ENCODE measurements at regions not wholly inside any gene's neighbourhood (a gene's known extent, or its start where the extent isn't known, plus 50 kb on each side); places are given as distances from the start of the nearest gene placed in this dataset.

DNA sequence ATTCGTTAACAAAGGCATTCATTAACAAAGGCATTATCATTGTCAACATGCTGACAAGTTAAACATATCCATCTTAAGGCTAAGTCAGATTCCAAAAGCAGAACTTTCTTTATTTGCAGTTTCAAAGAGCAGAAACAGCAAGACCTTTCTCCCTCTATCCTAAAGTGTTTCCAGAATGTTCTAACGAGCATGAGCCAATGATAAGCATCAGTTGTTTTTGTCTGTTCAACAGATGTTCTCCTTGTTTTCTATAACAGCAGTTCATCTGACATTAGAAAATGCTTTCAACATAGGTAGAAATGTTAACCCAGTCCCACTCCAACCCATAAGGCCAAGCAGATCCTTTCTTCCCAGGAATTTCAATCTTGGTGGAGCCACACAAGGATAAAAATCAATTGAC is 77.6 kb upstream of the POMGNT2 start:
- intact Hi-C loops (cut with micrococcal nuclease): loop anchor here (5.0 kb wide), 1 partner anchor 439 kb away; the partner anchor contains the start of gene ANO10

DNA sequence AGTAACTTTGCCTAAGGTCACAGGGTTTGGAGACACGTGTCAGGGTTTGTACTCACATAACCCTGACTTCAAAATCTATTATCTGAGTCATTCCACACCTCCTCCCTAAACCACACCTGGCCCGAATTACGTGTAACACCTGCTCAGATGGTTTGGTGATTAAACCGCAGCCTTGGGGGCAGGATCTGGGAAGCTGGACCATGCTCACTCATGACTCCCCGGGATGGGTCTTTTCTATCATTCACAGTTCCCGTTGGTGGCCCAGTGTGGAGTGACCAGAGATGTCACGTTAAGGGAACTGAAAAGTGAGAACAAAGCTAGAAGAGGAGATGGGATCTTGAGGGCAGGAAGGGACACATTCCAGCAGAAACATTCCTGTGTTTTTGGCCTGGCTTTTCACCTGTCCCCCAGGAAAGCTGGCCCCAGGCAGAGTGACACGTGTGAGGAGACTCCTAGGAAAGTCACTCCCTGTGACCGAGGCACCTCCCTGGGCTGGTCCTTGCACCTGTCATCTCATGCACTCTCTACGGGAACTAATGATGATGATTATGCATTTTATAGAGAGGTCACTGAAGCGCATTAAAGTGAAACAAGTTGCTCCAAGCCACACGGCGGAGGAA is 75.4 kb upstream of the POMGNT2 start:
- intact Hi-C loops (cut with micrococcal nuclease): loop anchor here (1.0 to 5.0 kb wide), 5 partner anchors 42 to 441 kb away; partner anchors contain the start of genes ANO10 and SNRK

DNA sequence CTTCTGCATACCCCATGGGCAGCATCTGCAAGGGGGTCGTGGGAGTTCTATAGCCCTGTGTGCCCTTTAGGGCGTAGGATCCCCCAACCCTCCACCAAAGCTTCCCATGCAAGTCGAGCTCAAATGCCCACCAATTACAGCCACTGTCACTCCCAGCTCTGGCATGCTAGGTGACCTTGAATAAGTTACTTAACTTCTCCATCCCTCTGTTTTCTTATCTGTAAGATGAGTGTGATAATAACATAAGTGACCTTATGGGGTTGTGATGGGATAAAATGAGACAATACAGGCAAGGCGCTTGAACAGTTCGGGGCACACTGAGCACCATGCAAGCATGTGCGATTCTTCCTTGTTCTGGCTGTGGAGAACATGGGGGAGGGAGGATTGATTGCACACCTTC is 74.8 kb upstream of the POMGNT2 start:
- intact Hi-C loops (cut with micrococcal nuclease): loop anchor here (1.0 to 5.0 kb wide), 8 partner anchors 14 to 442 kb away; partner anchors contain the start of genes ANO10 and SNRK

DNA sequence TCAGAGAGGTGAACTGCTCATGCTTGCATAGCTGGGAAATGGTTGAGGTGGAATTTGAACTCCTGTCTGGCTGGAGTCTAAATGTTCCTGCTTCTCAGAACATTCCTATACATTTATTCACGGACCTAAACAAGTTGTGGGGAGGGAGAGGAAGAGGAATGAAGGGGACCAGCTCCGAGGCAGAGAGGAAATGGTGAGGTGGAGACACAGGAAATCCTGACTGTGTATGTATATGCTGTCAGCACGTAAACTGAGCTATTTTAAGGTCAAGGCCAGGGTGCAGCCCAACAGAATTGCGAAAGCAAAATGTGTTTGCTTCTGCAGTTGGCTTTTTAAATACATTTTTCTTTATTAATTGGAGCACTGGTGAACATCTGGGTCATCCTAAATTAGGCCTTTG is 74.1 kb upstream of the POMGNT2 start:
- intact Hi-C loops (cut with micrococcal nuclease): loop anchor here (1.0 to 5.0 kb wide), 6 partner anchors 14 to 442 kb away; partner anchors contain the start of genes ANO10 and SNRK

DNA sequence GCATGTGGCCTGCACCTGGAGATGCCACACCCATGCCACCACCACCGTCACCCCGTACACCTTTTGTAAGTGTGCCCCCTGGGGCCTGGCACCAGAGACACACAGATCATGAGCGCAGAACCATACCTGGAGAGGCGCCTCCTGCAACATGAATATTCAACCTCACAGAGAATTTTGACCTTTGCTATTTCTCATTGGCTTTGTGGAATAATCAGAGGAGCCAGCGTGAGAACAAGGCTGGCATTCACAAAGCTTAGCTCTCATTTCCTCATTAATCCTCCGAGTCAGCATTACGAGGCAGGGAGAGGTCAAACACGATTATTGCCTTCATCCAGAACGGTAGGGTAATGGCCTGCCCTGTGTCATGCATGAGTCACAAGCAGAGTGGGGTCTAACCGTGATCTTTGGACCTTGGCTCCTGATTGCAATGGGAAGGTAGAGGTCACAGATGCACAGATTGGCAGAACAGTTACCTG is 73.0 kb upstream of the POMGNT2 start:
- intact Hi-C loops (cut with micrococcal nuclease): loop anchor here (1.0 kb wide), 1 partner anchor 199 kb away; no protein-coding TSS in a partner anchor

DNA sequence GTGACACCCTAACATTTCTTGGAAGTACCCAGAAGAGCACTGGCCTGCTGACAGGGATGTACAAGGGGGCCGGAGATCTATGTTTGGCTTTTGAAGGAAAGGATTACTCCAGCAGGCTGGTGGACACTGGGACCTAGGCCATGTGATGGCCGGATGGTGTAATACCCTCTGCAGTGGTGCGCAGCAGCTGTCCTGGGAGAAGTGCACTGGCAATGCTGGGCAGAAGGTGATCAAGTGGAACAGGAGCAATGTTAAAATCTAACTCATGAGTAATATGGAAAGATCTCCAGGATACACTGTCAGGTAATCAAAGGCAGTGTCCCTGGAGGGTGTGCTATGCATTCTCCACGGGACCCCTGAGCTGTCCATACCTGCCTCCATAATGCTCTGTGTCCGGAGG is 71.2 kb upstream of the POMGNT2 start:
- intact Hi-C loops (cut with micrococcal nuclease): no loop called here

DNA sequence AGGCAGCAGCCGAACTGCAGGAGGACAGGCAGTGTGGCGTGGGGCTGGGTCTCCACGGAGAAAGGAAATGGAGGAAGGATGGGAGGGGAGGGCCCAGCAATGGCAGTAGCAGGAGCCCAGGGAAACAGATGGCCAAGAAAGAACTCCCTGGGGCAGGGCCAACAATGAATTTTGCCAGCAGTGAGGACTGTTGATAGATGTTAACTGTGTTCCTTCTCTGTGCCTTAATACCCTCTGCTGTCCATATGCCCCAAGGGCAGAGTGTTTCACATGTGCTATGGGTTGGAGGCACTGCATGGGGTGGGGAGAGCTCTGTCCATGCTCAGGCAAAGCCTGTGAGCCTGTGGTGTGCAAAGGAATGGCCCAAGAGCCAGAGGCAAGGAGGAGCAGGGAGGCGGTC is 70.8 kb upstream of the POMGNT2 start:
- intact Hi-C loops (cut with micrococcal nuclease): no loop called here

DNA sequence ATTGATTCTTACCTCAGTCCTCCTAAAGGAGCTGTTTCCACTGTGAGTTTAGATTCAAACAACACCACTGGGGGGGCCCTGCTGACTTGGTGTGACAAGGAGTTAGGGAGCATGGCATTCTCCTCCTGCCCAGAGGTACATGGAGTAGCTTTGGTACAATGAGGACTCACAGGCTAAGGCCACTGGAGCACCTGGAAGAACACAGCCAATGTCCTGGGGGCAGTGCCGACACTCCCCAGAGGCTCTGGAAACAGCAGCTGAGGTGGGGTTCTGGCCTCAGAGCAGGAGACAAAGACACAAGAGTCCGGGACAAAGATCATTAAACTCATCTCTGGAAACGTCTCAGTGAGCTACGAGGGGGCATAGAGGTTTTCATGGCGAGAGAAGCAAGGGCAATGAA is 69.7 kb upstream of the POMGNT2 start:
- intact Hi-C loops (cut with micrococcal nuclease): no loop called here

DNA sequence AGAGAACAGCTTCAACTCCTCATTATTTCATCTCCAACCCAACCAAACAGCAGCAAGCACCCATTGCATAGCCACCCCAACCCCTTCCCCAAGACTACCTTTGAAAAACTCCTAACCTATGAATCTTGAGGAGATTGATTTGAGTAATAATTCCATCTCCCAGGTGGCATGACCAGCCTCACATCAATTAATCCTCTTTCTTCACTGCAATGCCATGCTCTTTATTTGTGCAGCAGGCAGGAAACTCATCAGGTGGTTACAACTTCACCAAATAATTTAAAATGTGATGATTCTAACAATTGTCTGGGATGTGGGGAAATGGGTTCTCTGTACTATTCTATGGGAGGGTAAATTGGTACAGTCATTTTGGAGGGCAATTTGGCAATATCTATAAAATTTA is 68.1 kb upstream of the POMGNT2 start:
- intact Hi-C loops (cut with micrococcal nuclease): no loop called here

DNA sequence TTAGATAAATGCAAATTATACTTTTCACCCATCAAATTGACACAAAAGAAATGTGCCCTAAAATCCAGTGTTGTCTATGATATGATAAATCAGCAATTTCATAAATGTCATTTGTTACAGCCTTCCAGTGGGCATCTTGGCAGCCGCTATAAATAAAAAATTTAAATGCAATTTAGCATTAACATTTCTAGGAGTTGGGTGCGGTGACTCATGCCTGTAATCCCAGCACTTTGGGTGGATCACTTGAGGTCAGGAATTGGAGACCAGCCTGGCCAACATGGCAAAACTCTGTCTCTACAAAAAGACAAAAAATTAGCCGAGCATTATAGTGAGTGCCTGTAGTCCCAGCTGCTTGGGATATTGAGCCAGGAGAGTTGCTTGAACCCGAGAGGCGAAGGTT is 65.9 kb upstream of the POMGNT2 start:
- intact Hi-C loops (cut with micrococcal nuclease): no loop called here

DNA sequence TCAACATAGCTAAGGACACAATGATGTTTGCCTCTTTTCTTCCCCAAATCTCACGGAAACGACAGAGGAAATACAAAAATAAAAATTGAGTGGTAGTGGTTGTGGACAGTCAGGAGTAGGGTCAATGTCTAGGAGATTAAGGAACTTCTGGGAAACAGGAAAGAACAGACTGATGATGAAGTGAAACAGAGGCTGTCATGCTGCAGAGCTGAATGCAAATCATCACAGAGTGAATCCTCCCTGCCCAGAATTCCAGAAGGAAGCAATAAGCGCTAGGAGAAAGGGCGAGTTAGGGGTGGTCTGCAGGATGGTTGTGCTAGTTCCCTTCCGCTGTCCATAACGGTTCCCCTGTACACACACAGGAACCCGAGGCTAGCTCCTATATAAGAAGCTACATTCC is 64.7 kb upstream of the POMGNT2 start:
- intact Hi-C loops (cut with micrococcal nuclease): no loop called here

DNA sequence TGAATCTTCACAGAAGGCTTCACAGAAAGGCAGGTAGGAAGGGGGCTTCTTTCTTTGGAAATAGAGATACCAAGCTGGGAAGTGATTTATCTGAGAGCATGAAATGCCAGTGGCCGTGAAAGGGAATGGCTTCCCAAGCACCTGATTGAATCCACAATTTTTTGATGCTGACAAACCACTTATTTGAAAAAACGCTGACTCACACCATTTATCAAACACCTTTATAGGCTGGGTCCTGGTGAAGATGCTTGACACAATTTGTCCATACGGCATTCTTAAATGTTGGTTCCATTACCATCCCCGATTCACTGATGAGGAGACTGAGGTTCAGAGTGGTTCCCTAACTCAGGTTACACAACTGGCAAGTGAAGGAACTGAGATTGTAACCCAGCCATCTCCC is 64.1 kb upstream of the POMGNT2 start:
- intact Hi-C loops (cut with micrococcal nuclease): loop anchor here (10.0 kb wide), 1 partner anchor 205 kb away; no protein-coding TSS in a partner anchor

DNA sequence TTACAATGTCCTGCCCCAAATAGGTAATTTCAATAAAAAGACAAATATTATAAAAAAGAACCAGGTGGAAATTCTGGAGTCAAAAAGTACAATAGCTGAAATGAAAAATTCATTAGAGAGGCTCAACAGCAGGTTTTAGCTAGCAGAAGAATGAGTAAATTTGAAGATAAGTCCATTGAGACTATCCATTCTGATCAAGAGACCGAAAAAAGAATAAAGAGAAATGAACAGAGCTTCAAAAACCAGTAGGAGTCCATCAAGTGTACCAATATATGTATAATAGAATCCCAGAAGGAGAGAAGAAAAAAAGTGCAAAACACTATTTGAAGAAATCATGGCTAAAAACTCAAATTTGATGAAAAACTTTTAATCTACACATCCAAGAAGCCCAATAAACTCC is 60.5 kb upstream of the POMGNT2 start:
- intact Hi-C loops (cut with micrococcal nuclease): loop anchor here (10.0 kb wide), 1 partner anchor 202 kb away; no protein-coding TSS in a partner anchor

DNA sequence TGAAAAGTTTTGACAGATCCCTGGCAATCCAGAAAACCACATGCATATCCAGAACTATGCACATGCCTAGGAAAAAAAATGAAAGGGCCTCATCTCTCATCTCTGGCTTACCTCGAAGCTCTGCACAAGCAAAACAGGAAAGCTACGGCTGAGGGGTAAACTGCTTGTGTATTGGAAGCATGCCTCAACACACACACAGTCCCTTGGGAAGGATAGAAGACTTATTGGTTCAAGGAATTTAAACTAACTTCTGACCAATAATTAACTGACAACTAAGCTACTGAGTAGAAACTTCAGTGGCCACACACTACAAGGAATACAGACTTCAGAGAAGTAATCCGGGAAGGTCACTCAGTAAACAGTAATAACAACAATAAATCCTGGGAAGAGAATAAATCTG is 59.9 kb upstream of the POMGNT2 start:
- intact Hi-C loops (cut with micrococcal nuclease): loop anchor here (10.0 kb wide), 1 partner anchor 201 kb away; no protein-coding TSS in a partner anchor

DNA sequence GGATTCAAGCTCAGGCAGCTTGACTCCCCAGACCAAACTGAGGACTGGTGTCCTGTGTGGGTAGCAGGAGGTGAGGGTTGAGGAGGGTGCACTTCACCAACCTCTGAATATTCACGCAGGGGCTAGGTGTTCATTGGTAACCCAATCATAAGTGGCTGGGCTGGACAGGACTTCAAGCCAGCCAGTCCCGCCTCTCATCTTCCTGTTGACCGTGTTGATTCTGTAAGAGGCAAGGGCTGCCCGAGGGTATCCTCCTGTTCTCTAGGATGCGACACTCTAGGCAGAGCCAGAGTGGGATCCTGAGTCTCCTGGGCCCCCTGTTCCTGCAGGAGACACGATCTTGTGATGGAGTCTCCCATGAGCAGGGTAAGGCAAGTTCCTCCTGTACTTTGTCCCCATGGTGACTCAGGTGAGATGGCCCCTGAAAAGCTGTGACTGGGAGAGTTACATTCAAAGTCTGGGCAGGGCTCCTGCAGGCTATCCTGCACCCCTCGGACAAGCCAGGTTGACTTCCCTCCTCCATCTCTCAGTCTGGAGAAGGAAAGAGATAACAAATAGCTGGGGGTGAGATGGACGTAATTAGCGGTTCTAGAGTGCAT is 58.1 kb upstream of the POMGNT2 start:
- intact Hi-C loops (cut with micrococcal nuclease): loop anchor here (1.0 to 10.0 kb wide), 7 partner anchors 16 to 526 kb away; partner anchors contain the start of genes ABHD5 and ANO10

DNA sequence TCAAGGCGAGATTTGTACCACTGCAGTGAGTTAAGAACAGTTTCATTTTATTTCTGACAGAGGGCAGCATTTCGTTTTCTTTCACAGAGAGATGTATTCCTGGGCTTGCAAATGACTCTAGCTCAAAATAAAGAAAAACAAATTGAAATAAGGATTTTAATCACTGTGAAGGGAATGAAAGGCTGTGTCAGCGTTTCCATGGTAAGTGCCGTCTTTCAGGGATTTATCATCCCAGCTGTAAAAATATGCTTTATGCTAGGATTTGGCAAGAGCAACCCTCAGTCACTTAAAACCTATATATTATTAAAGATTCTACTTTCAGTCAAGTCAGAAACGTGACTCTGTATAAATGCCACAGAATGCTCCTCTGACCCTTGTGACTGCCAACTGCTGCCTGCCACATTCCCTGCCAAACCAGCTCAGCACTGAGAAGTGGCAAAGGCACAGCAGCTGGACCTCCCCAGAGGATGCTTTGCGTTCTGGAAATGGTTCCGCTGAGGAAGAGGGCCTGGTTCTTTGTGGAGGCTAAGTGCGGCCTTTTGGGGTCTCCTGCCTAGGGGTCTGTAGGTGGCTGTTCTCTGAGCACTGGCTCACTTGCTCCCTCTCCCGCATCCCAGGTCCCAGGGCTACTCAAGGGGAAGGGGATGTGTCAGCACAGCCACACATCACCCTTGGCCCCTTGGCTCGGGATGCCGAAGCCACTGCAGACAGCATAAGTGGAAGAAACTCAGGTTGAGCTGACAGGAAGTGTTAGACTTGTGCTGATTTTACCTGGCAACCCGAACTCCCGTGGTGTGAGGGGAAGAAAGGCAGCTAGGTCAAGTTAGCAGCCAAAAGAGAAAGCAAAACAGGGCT is 56.6 kb upstream of the POMGNT2 start:
- intact Hi-C loops (cut with micrococcal nuclease): loop anchor here (1.0 to 10.0 kb wide), 14 partner anchors 18 to 528 kb away; partner anchors contain the start of genes ABHD5, ANO10, POMGNT2 and SNRK

DNA sequence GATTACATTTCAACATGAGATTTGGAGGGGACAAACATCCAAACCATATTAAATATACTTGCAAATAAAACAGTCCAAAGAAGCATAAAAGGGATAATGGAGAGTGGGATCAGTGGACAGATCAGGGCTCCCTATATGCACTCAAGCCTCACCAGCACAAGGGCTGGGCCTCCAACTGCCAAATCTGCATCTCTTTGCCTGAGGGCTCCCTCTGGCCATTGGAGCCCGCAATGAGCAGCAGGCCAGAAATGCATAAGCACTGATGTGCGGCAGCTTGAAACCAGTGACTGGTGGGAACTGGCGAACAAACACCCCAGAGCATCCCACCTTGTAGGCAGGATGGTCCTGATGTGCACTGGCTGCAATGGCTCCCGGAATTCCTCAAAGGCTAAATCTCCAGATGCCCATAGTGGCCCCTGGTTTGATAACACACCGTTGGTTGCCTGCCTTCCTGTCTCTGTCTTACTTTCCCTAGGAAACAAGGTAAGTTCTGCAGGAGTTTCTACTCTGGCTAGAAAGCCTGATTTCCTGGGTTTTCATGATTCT is 55.9 kb upstream of the POMGNT2 start:
- intact Hi-C loops (cut with micrococcal nuclease): loop anchor here (1.0 to 10.0 kb wide), 11 partner anchors 33 to 477 kb away; partner anchors contain the start of genes ANO10, POMGNT2 and SNRK

DNA sequence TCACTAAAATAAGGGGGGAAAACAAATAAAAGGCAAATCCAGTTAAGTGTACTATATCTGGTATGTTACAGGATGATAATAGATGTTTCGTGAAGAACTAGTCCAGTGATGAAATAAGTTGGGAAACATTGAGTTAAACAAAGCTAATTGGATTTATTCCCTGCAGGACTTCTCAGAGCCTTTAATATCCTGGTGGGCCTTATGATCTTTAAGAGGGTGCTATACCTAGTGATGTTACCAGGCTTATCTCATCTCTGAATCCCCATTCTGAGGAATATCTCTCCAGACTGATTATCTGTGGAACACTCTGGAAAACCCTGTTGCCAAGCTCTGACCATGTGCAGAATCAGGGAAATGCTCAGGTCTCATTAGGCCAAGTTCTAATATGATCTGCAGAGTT is 54.8 kb upstream of the POMGNT2 start:
- intact Hi-C loops (cut with micrococcal nuclease): loop anchor here (5.0 to 10.0 kb wide), 2 partner anchors 196 to 462 kb away; partner anchors contain the start of gene ANO10

DNA sequence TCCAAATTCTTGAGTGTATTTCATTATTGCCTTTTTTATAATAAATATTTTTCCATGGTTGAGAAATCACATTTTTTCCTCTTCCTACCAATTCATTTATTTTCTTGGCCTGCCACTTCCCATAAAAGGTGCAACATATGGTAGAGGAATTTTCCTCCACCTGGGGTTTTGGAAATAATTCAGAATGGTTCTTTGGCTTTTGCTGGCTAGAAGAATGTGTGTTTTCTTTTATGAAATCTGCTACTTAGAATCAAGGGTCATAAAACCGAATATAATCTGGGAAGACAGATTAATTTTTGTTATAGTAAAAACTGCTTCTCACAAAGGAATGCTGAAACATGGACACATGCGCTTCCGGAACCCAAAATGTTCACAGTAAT is 54.0 kb upstream of the POMGNT2 start:
- intact Hi-C loops (cut with micrococcal nuclease): loop anchor here (5.0 to 10.0 kb wide), 2 partner anchors 195 to 462 kb away; partner anchors contain the start of gene ANO10

DNA sequence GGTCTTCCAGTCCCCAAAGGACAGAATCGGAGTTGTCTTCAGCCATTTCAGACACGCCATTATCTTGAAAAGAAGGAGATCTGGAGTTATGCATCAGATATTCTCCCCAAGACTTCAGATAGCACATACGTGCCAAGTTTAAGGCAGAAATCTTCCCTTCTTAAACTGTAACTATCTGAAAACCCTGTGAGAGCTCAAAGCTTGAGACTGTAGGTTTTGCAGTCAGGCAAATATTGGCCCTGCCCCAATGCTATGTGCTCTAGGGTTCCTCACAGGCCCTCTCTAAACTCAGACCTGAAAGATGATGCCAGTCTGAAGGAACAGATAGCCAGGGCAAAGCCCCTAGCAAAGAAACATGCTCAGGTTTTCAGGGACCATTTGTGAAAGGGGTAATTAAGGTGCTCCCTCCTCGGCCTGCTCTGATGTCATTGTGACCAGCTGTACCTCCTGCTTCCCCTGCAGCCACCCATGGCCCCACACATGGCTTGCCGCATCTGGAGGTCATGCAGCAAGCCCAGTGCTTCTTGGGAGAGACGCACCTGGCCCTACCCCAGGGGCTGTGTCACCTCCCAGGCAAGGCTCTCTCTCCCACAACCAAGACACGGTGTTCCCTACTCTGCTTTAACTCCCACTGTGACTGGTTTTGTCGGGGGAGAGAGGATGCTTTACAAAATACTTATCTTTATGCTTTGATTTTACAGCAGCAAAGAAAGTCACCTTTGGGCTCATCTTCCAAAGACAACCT is 53.4 kb upstream of the POMGNT2 start:
- intact Hi-C loops (cut with micrococcal nuclease): no loop called here

Measured in T-helper 1 cell treated with Interleukin-12 subunit alpha and Interleukin-12 subunit beta and Interleukin-4 antibody, amounts not matched to agents 30 ng/mL and 1 ng/mL, for 36 hours (primary cell).